ENCODE measurements at regions not wholly inside any gene's neighbourhood (a gene's known extent, or its start where the extent isn't known, plus 50 kb on each side); places are given as distances from the start of the nearest gene placed in this dataset.

DNA sequence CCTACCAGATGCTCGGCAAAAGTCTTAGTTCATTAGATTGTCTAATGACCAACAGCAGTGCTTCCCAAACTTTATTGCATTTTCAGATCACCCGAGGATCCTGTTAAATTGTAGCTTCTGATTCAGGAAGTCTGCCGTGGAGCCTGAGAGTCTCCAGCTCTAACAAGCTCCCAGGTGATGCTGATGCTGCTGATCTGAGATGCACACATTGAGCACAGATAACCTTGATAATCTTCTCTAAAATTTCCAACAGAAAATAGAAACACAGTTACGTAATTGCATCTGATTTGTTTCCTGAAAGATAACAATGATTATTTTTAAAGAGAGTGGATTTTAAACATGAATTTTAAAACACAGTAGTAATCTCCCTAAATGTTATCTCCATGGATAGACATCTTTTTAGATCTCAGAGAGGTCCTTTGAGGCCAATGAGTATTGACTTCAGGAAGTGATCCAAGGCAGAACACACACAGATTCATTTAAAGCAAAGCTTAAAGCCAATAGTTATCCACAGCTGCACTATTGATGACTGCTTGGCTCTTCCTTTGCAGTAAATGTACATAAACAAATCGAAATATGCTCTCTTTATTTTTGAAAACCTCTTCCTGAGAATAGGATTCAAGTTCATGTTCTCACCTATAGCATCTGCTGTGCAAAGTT, 122.8 kb upstream of the TNPO1 start:
- no peaks in the 10 kb centered on the region for H3K9me3 ChIP-seq
- no peak overlapping the region for H3K27ac ChIP-seq
- no peaks in the 10 kb centered on the region for H3K4me1 ChIP-seq
- TF ChIP-seq CTCF (IDR thresholded peaks at IDR 0.05) (no peak), POLR2A (IDR thresholded peaks at IDR 0.05) (no peak), POLR2AphosphoS5 (IDR thresholded peaks at IDR 0.05) (no peak)
- no peak for DNase-seq (ENCODE audit: low spot score in 2 of 2)
- no peak overlapping the region for H3K4me3 ChIP-seq
- intact Hi-C loops (cut with DNase I; ENCODE audit: low total_unique reads) = no loop called here
- H3K36me3 ChIP-seq = no peaks in the 10 kb centered on the region
- no peaks in the 10 kb centered on the region for H3K27me3 ChIP-seq

DNA sequence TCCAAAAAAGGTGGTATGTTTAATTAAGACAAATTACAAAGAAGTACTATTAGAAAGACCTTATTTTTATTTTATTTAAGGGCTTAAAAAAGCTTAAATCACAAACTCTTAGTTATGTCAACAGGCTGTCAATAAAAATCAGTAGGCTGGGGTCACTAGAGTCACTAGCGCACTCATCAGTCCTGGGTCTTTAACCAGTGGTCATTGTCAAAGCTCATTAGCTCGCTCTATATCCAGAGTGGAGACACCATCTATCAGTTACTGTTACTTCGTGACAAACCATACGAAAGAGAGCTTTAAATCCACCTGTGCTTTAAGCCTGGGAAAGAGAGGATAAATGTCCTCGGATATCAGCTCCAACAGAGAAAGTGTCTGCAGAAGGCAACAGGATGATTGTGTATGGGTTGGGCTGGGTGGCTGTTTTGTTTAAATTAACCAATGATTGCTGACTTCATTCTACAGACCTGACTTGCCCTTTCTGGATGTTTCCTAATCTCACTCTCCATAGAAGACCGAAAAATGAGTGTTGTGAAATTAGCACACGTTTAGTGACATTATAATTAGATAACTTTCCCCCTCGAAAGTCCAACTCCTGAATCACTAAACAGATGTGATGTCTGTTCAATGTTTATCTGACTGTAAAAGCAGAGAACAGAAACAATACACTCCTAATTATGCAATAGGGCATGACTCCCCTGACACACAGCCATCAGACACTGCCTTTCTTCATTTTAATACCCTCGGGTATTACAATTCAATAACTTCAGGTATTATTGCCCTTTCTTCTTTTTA, 123.6 kb upstream of the TNPO1 start:
- Histone ChIP-seq H3K27me3 (no peaks in the 10 kb centered on the region), H3K4me1 (no peaks in the 10 kb centered on the region), H3K27ac (no peak overlapping the region), H3K36me3 (no peaks in the 10 kb centered on the region), H3K4me3 (no peak overlapping the region), H3K9me3 (no peaks in the 10 kb centered on the region)
- intact Hi-C loops (cut with DNase I; ENCODE audit: low total_unique reads) = no loop called here
- no peak for DNase-seq (ENCODE audit: low spot score in 2 of 2)
- TF ChIP-seq CTCF (IDR thresholded peaks at IDR 0.05) (no peak), POLR2AphosphoS5 (IDR thresholded peaks at IDR 0.05) (peak in 1 of 3 donors; percentile 43), POLR2A (IDR thresholded peaks at IDR 0.05) (no peak)

GRCh38 chr5:72692231-72692637, 124.2 kb upstream of the TNPO1 start:
- intact Hi-C loops (cut with DNase I; ENCODE audit: low total_unique reads) = no loop called here
- no peak overlapping the region for H3K27ac ChIP-seq
- no peak for TF ChIP-seq POLR2A (IDR thresholded peaks at IDR 0.05)
- TF ChIP-seq CTCF (IDR thresholded peaks at IDR 0.05) = no peak
- TF ChIP-seq POLR2AphosphoS5 (IDR thresholded peaks at IDR 0.05) = no peak

GRCh38 chr5:72691751-72692150, 124.7 kb upstream of the TNPO1 start:
- Histone ChIP-seq H3K27ac (no peak overlapping the region), H3K27me3 (no peaks in the 10 kb centered on the region), H3K9me3 (no peaks in the 10 kb centered on the region), H3K4me1 (no peaks in the 10 kb centered on the region), H3K4me3 (no peak overlapping the region), H3K36me3 (no peaks in the 10 kb centered on the region)
- TF ChIP-seq POLR2A (IDR thresholded peaks at IDR 0.05) (no peak), POLR2AphosphoS5 (IDR thresholded peaks at IDR 0.05) (no peak)
- no peak for DNase-seq (ENCODE audit: low spot score in 2 of 2)
- intact Hi-C loops (cut with DNase I; ENCODE audit: low total_unique reads) = no loop called here

More at GRCh38 chr5:72692231-72692637, 124.2 kb upstream of the TNPO1 start:
- no peaks in the 10 kb centered on the region for H3K36me3 ChIP-seq
- no peak overlapping the region for H3K4me3 ChIP-seq
- no peaks in the 10 kb centered on the region for H3K27me3 ChIP-seq
- no peak for DNase-seq (ENCODE audit: low spot score in 2 of 2)
- no peaks in the 10 kb centered on the region for H3K9me3 ChIP-seq
- H3K4me1 ChIP-seq = no peaks in the 10 kb centered on the region

GRCh38 chr5:72688916-72689315, 127.5 kb upstream of the TNPO1 start:
- Histone ChIP-seq H3K27ac (no peak overlapping the region), H3K4me3 (no peak overlapping the region), H3K9me3 (peaks cover 0 to 3% of the 10 kb centered on the region in 2 donors), H3K27me3 (no peaks in the 10 kb centered on the region), H3K4me1 (no peaks in the 10 kb centered on the region), H3K36me3 (no peaks in the 10 kb centered on the region)
- no peak for DNase-seq (ENCODE audit: low spot score in 2 of 2)
- intact Hi-C loops (cut with DNase I; ENCODE audit: low total_unique reads) = no loop called here
- TF ChIP-seq POLR2AphosphoS5 (IDR thresholded peaks at IDR 0.05) = no peak
- TF ChIP-seq CTCF (IDR thresholded peaks at IDR 0.05) = no peak
- TF ChIP-seq POLR2A (IDR thresholded peaks at IDR 0.05) = no peak

All from breast epithelium (tissue), 4 donors.